SK-N-SH (cell line): ENCODE measurements at regions not wholly inside any gene's neighbourhood (a gene's known extent, or its start where the extent isn't known, plus 50 kb on each side); places are given as distances from the start of the nearest gene placed in this dataset.

ENCODE experiments used
- CTCF ChIA-PET: fragments of 300-600, 350-600 bp; formaldehyde crosslinking; extraction: SDS; loops from one replicate; lab custom pipeline; 2021; lab: Yijun Ruan, JAX
- POLR2A ChIA-PET: fragments of 350-600 bp; sonication (Branson Sonifier 250); formaldehyde crosslinking; extraction: SDS; loops from one replicate; lab custom pipeline; 2020; ENCODE audit warnings: antibody characterized with exemption, inconsistent platforms; lab: Yijun Ruan, JAX
- DNase-seq: peaks from one replicate; pipeline ENCODE4 v3.0.0; 2012
- H2AFZ ChIP-seq: fragments of 200-600 bp; sonication (generic); 2 replicates; pipeline ENCODE4 v1.8.1; 2016; ENCODE audit warnings: antibody characterized with exemption, mild to moderate bottlenecking, low read depth
- H3F3A ChIP-seq: fragments of 200-600 bp; sonication (generic); replicated peaks from 2 replicates; pipeline ENCODE3; 2016; ENCODE audit warnings: antibody characterized with exemption, mild to moderate bottlenecking; ENCODE audit not compliant: insufficient read depth
- H3K27ac ChIP-seq, 2 experiments: fragments of 200-500 bp in 1 of 2; fragments of 200-600 bp in 1 of 2; sonication (Bioruptor generic) in 1 of 2; sonication (generic), shearing (Covaris generic) in 1 of 2; 2 replicates each; pipeline versions ENCODE4 v1.5.1 to v1.6.1; 2014 to 2016; ENCODE audit warnings: low read depth in 2 of 2, inconsistent platforms in 1 of 2, low read length in 1 of 2, mild to moderate bottlenecking in 1 of 2, mixed read lengths in 1 of 2
- H3K27me3 ChIP-seq: fragments of 200-600 bp; sonication (generic), shearing (Covaris generic); 2 replicates; pipeline ENCODE4 v1.6.1; 2016; ENCODE audit warnings: mixed run types; ENCODE audit not compliant: insufficient read depth
- H3K36me3 ChIP-seq, 2 experiments: fragments of 200-500 bp in 1 of 2; fragments of 200-600 bp in 1 of 2; sonication (Bioruptor generic) in 1 of 2; sonication (generic) in 1 of 2; replicated peaks in 1 of 2; 2 replicates each; pipeline versions ENCODE3 to v1.5.1; 2014 to 2016; ENCODE audit warnings: low read length in 1 of 2, mild to moderate bottlenecking in 1 of 2; ENCODE audit not compliant: insufficient read depth in 2 of 2, control insufficient read depth in 1 of 2
- H3K4me1 ChIP-seq, 2 experiments: fragments of 200-500 bp in 1 of 2; fragments of 200-600 bp in 1 of 2; sonication (Bioruptor generic) in 1 of 2; sonication (generic), shearing (Covaris generic) in 1 of 2; 2 replicates each; pipeline versions ENCODE4 v1.5.1 to v1.6.1; 2014 to 2016; ENCODE audit warnings: low read depth in 1 of 2, low read length in 1 of 2, mixed run types in 1 of 2; ENCODE audit not compliant: insufficient read depth in 2 of 2, control insufficient read depth in 1 of 2
- H3K4me2 ChIP-seq: fragments of 200-600 bp; sonication (generic), shearing (Covaris generic); 2 replicates; pipeline ENCODE4 v1.6.1; 2017; ENCODE audit warnings: mixed run types
- H3K4me3 ChIP-seq, 2 experiments: fragments of 200-500 bp in 1 of 2; fragments of 200-600 bp in 1 of 2; sonication (Bioruptor generic) in 1 of 2; sonication (generic), shearing (Covaris generic) in 1 of 2; 2 replicates each; pipeline versions ENCODE4 v1.5.1 to v1.8.1; 2014 to 2016; ENCODE audit warnings: low read depth in 2 of 2, inconsistent platforms in 1 of 2, low read length in 1 of 2, mild to moderate bottlenecking in 1 of 2, mixed read lengths in 1 of 2, moderate library complexity in 1 of 2
- H3K79me2 ChIP-seq: fragments of 200-600 bp; sonication (generic); 2 replicates; pipeline ENCODE4 v1.8.1; 2017; ENCODE audit warnings: mild to moderate bottlenecking; ENCODE audit not compliant: insufficient read depth
- H3K9ac ChIP-seq: fragments of 200-600 bp; sonication (generic); 2 replicates; pipeline ENCODE4 v1.6.1; 2017; ENCODE audit warnings: mixed run types
- H3K9me2 ChIP-seq: fragments of 200-600 bp; sonication (generic); 2 replicates; pipeline ENCODE4 v1.6.1; 2017; ENCODE audit warnings: mixed run types
- H3K9me3 ChIP-seq: fragments of 200-600 bp; sonication (generic); 2 replicates; pipeline ENCODE4 v1.6.1; 2017; ENCODE audit warnings: mixed run types, mild to moderate bottlenecking, moderate library complexity
- H4K20me1 ChIP-seq: fragments of 200-600 bp; sonication (generic); 2 replicates; pipeline ENCODE4 v1.6.1; 2017; ENCODE audit warnings: mild to moderate bottlenecking, mixed run types; ENCODE audit not compliant: insufficient read depth
- ELF1 ChIP-seq: IDR thresholded peaks from 2 replicates; pipeline ENCODE4 v1.4.0; 2012
- EP300 ChIP-seq, 2 experiments: IDR thresholded peaks; 2 replicates each; pipeline versions ENCODE4 v1.4.0 to v1.6.1; 2012; ENCODE audit warnings: borderline replicate concordance in 1 of 2, low read depth in 1 of 2, low read length in 1 of 2
- FOXJ3 ChIP-seq: sonication (generic); formaldehyde crosslinking; IDR thresholded peaks from 2 replicates; pipeline ENCODE4 v1.5.1; 2020; ENCODE audit warnings: mild to moderate bottlenecking, missing genetic modification reagents
- GATA2 ChIP-seq: sonication (generic); formaldehyde crosslinking; IDR thresholded peaks from 2 replicates; pipeline ENCODE4 v1.5.0; 2020; ENCODE audit warnings: mild to moderate bottlenecking, missing genetic modification reagents
- MAX ChIP-seq: IDR thresholded peaks from 2 replicates; pipeline ENCODE4 v1.4.0; 2012; ENCODE audit warnings: low read depth
- MXI1 ChIP-seq: IDR thresholded peaks from 2 replicates; pipeline ENCODE4 v1.6.1; 2012; ENCODE audit warnings: mild to moderate bottlenecking, low read depth, low read length, improper control_type of control experiment
- NFIC ChIP-seq: IDR thresholded peaks from 2 replicates; pipeline ENCODE4 v1.4.0; 2012; ENCODE audit warnings: borderline replicate concordance
- NRF1 ChIP-seq: IDR thresholded peaks from 2 replicates; pipeline ENCODE4 v1.6.1; 2012; ENCODE audit warnings: low read depth, mild to moderate bottlenecking, low read length
- POLR2AphosphoS5 ChIP-seq: IDR thresholded peaks from 2 replicates; pipeline ENCODE4 v1.6.1; 2012; ENCODE audit warnings: low read depth, low read length
- RCOR1 ChIP-seq: fragments of 150-350 bp; IDR thresholded peaks from 2 replicates; pipeline ENCODE4 v1.6.1; 2017; ENCODE audit warnings: antibody characterized with exemption, low read length
- REST ChIP-seq: IDR thresholded peaks from 2 replicates; pipeline ENCODE4 v1.6.1; 2012; ENCODE audit warnings: mild to moderate bottlenecking, low read depth, low read length, moderate library complexity
- RXRA ChIP-seq: IDR thresholded peaks from 2 replicates; pipeline ENCODE4 v1.4.0; 2012; ENCODE audit warnings: low read depth, mild to moderate bottlenecking, borderline replicate concordance
- SMC3 ChIP-seq: IDR thresholded peaks from 2 replicates; pipeline ENCODE4 v1.6.1; 2012; ENCODE audit warnings: low read depth, low read length, improper control_type of control experiment
- USF2 ChIP-seq: fragments of 150-350 bp; IDR thresholded peaks from 2 replicates; pipeline ENCODE4 v1.6.1; 2017; ENCODE audit warnings: antibody characterized with exemption, low read length, low read depth, borderline replicate concordance
- WGBS: methylation state at CpG from one replicate; pipeline ENCODE4 v1.1.6; 2017; ENCODE audit warnings: low lambda C conversion rate; 5-methylcytosine and 5-hydroxymethylcytosine counted together

- no peak for DNase-seq
- WGBS = 3% methylated on average over 3 of the region's 3 CpGs
- Histone ChIP-seq H3K9ac (no peak overlapping the region), H3K4me1 (no peaks in the 10 kb centered on the region), H3K79me2 (no peaks in the 10 kb centered on the region), H3K9me3 (no peaks in the 10 kb centered on the region), H3K4me3 (no peak overlapping the region), H3F3A (no peaks in the 10 kb centered on the region), H3K27me3 (no peaks in the 10 kb centered on the region), H3K27ac (no peak overlapping the region), H3K36me3 (no peaks in the 10 kb centered on the region), H4K20me1 (no peaks in the 10 kb centered on the region), H2AFZ (no peak overlapping the region), H3K9me2 (no peaks in the 10 kb centered on the region), H3K4me2 (no peak overlapping the region)
- no peak for TF ChIP-seq NFIC
- no peak for TF ChIP-seq POLR2AphosphoS5
- no peak for TF ChIP-seq MAX
- no peak for TF ChIP-seq GATA2 (CRISPR knock-in tag)
- TF ChIP-seq ELF1 = no peak
- TF ChIP-seq EP300 (IDR thresholded peaks at IDR 0.05; ENCODE audit: borderline replicate concordance in 1 of 2, low read depth in 1 of 2, low read length in 1 of 2) = no peak
- TF ChIP-seq SMC3 = no peak
- no peak for TF ChIP-seq RXRA
- TF ChIP-seq FOXJ3 (CRISPR knock-in tag) = no peak
- TF ChIP-seq NRF1 = no peak
- no peak for TF ChIP-seq REST
- TF ChIP-seq USF2 = no peak
- no peak for TF ChIP-seq MXI1
- no peak for TF ChIP-seq RCOR1
- ChIA-PET POLR2A (no interaction called here), CTCF (no interaction called here)
These were observed 389.0 kb downstream of the HNRNPD start for GRCh38 chr4:81984746-81985145.
